Mucosa of descending colon (tissue), 3 donors: ENCODE measurements at regions not wholly inside any gene's neighbourhood (a gene's known extent, or its start where the extent isn't known, plus 50 kb on each side); places are given as distances from the start of the nearest gene placed in this dataset.

Experiments
- ATAC-seq: fragments of 200-7000 bp; cut with Tn5 transposase; one replicate; pipeline ENCODE4 v1.9.1; 2020; ENCODE audit warnings: mild to moderate bottlenecking, moderate library complexity
- DNase-seq, 3 donors: peaks; one replicate each; pipeline ENCODE4 v3.0.0-alpha.2; 2020
- H3K36me3 ChIP-seq: fragments of 200-600 bp; one replicate; pipeline ENCODE4 v1.8.0; 2021; ENCODE audit warnings: low read depth, mild to moderate bottlenecking
- H3K4me1 ChIP-seq: fragments of 200-600 bp; one replicate; pipeline ENCODE4 v1.8.0; 2021; ENCODE audit warnings: low read depth, mild to moderate bottlenecking
- H3K4me3 ChIP-seq: fragments of 200-600 bp; one replicate; pipeline ENCODE4 v1.8.0; 2021; ENCODE audit warnings: mild to moderate bottlenecking
- H3K9me3 ChIP-seq: fragments of 200-600 bp; one replicate; pipeline ENCODE4 v1.8.0; 2021; ENCODE audit warnings: mild to moderate bottlenecking
- CTCF ChIP-seq: fragments of 200-600 bp; IDR thresholded peaks from one replicate; pipeline ENCODE4 v1.8.0; 2022; ENCODE audit warnings: antibody characterized with exemption, mild to moderate bottlenecking
- intact Hi-C, 2 donors: fragments of 100-400 bp; cut with DNase I in 1 of 2; cut with micrococcal nuclease in 1 of 2; formaldehyde crosslinking; loops; one replicate each; pipeline versions ENCODE4 v1.11.0 to v1.11.1; 2022; cut with DNase I, micrococcal nuclease
- donor health status: DM: no; HTN: no; CAD: no; lungs with moderate emphysema.
- donor health status: DM: no; HTN: no; CAD: no.
- donor health status: DM: no; HTN: yes; CAD: no.

- no peak overlapping the region for H3K4me3 ChIP-seq
- H3K4me1 ChIP-seq = no peaks in the 10 kb centered on the region
- H3K36me3 ChIP-seq = no peaks in the 10 kb centered on the region
- H3K9me3 ChIP-seq = no peaks in the 10 kb centered on the region
- intact Hi-C loops = no loop called here
- DNase-seq (no peak), ATAC-seq (no peak)
- TF ChIP-seq CTCF = no peak
Observed at GRCh38 chr20:24129641-24130040, 141.1 kb upstream of the GGTLC1 start.

GRCh38 chr20:24124951-24125650 is 136.5 kb upstream of the GGTLC1 start:
- Histone ChIP-seq H3K4me1 (no peaks in the 10 kb centered on the region), H3K4me3 (no peak overlapping the region), H3K9me3 (no peaks in the 10 kb centered on the region), H3K36me3 (no peaks in the 10 kb centered on the region)
- DNase-seq (no peak), ATAC-seq (no peak)
- intact Hi-C loops = no loop called here
- no peak for TF ChIP-seq CTCF

- no peaks in the 10 kb centered on the region for H3K9me3 ChIP-seq
Observed at GRCh38 chr20:24124003-24124402, 135.4 kb upstream of the GGTLC1 start.

GRCh38 chr20:24118441-24119175 is 130.0 kb upstream of the GGTLC1 start:
- ATAC-seq = no peak
- Histone ChIP-seq H3K4me1 (no peaks in the 10 kb centered on the region), H3K4me3 (no peak overlapping the region), H3K9me3 (no peaks in the 10 kb centered on the region), H3K36me3 (no peaks in the 10 kb centered on the region)
- no peak for TF ChIP-seq CTCF
- no peak for DNase-seq
- intact Hi-C loops = no loop called here

More at GRCh38 chr20:24124003-24124402, 135.4 kb upstream of the GGTLC1 start:
- ATAC-seq = no peak
- no peaks in the 10 kb centered on the region for H3K4me1 ChIP-seq
- no peak for DNase-seq
- intact Hi-C loops = no loop called here
- no peak overlapping the region for H3K4me3 ChIP-seq
- TF ChIP-seq CTCF = no peak
- H3K36me3 ChIP-seq = no peaks in the 10 kb centered on the region

- Histone ChIP-seq H3K4me1 (no peaks in the 10 kb centered on the region), H3K36me3 (no peaks in the 10 kb centered on the region), H3K9me3 (no peaks in the 10 kb centered on the region), H3K4me3 (no peak overlapping the region)
- ATAC-seq = no peak
- no peak for TF ChIP-seq CTCF
- DNase-seq = no peak
- intact Hi-C loops = no loop called here
Observed at GRCh38 chr20:24118034-24118433, 129.5 kb upstream of the GGTLC1 start.
